Activated T-helper 17 cell treated with anti-CD3 and anti-CD28 coated beads, Interleukin-2, amount 50 U/mL, for 72 hours (primary cell): ENCODE measurements at regions not wholly inside any gene's neighbourhood (a gene's known extent, or its start where the extent isn't known, plus 50 kb on each side); places are given as distances from the start of the nearest gene placed in this dataset.
"Not testable (repeated sequence)": the region's sequence is repeated elsewhere in the genome, so short reads cannot be mapped to it uniquely, and the experiment has no call there.

Source experiments
- ATAC-seq: fragments of 150-1000 bp; cut with Tn5 transposase; replicated peaks from 2 replicates; pipeline ENCODE4 v1.10.0; 2021; ENCODE audit warnings: mild to moderate bottlenecking, moderate library complexity
- H3K27ac Mint-ChIP-seq: one replicate; pipeline ENCODE4 v1.8.0; 2022; ENCODE audit warnings: mixed read lengths
- H3K27me3 Mint-ChIP-seq: one replicate; pipeline ENCODE4 v1.8.0; 2022; ENCODE audit warnings: mixed read lengths
- H3K36me3 Mint-ChIP-seq: one replicate; pipeline ENCODE4 v1.8.0; 2022; ENCODE audit warnings: low read depth, mild to moderate bottlenecking, mixed read lengths
- H3K4me1 Mint-ChIP-seq: one replicate; pipeline ENCODE4 v1.8.0; 2022; ENCODE audit warnings: mixed read lengths
- H3K4me3 Mint-ChIP-seq: one replicate; pipeline ENCODE4 v1.8.0; 2022; ENCODE audit warnings: mild to moderate bottlenecking, mixed read lengths
- H3K9me3 Mint-ChIP-seq: one replicate; pipeline ENCODE4 v1.8.0; 2022; ENCODE audit warnings: mixed read lengths

- peaks cover 7% of the 10 kb centered on the region for H3K9me3 Mint-ChIP-seq
- H3K27me3 Mint-ChIP-seq = peaks cover 3% of the 10 kb centered on the region
- H3K27ac Mint-ChIP-seq = no peak overlapping the region
- H3K4me3 Mint-ChIP-seq = no peak overlapping the region
- H3K4me1 Mint-ChIP-seq = no peaks in the 10 kb centered on the region
- H3K36me3 Mint-ChIP-seq = no peaks in the 10 kb centered on the region
- ATAC-seq = no peak
Measured at GRCh38 chr7:34332006-34332405, 326.0 kb upstream of the NPSR1 start.

GRCh38 chr7:34333184-34333583 lies 324.8 kb upstream of the NPSR1 start:
- Mint-ChIP-seq H3K27ac (no peak overlapping the region), H3K4me3 (no peak overlapping the region), H3K9me3 (peaks cover 11% of the 10 kb centered on the region), H3K27me3 (peaks cover 5% of the 10 kb centered on the region), H3K36me3 (no peaks in the 10 kb centered on the region), H3K4me1 (no peaks in the 10 kb centered on the region)
- ATAC-seq = no peak

DNA sequence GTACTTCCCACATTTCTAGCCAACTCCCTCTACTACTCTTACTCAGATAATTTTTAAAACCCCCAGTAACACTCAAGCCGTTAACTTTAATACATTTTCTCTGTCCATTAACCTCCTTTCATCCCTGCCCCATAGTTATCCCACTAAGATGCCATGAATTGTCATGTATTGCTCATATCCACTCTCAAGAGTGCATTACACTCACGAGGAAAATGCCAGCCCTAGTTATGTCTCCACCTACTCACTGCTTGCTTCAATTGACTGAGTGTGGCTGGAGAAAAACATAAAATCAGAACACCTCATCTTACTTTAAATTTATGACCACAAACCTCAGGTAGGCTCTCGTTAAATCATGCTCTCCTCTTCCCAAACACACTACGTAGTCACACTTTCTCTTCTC lies 324.1 kb upstream of the NPSR1 start:
- H3K9me3 Mint-ChIP-seq = peaks cover 15% of the 10 kb centered on the region
- no peak for ATAC-seq
- no peaks in the 10 kb centered on the region for H3K36me3 Mint-ChIP-seq
- no peaks in the 10 kb centered on the region for H3K4me1 Mint-ChIP-seq
- H3K27ac Mint-ChIP-seq = no peak overlapping the region
- peaks cover 5% of the 10 kb centered on the region for H3K27me3 Mint-ChIP-seq
- no peak overlapping the region for H3K4me3 Mint-ChIP-seq

- H3K4me1 Mint-ChIP-seq = no peaks in the 10 kb centered on the region
- ATAC-seq = no peak
- H3K36me3 Mint-ChIP-seq = no peaks in the 10 kb centered on the region
- no peak overlapping the region for H3K27ac Mint-ChIP-seq
- no peak overlapping the region for H3K4me3 Mint-ChIP-seq
- H3K9me3 Mint-ChIP-seq = peaks cover 15% of the 10 kb centered on the region
- peaks cover 5% of the 10 kb centered on the region for H3K27me3 Mint-ChIP-seq
Measured at GRCh38 chr7:34337163-34337562, 320.9 kb upstream of the NPSR1 start.

GRCh38 chr7:34338961-34339526 lies 319.0 kb upstream of the NPSR1 start:
- Mint-ChIP-seq H3K27ac (no peak overlapping the region), H3K4me3 (no peak overlapping the region), H3K36me3 (no peaks in the 10 kb centered on the region), H3K27me3 (peaks cover 9% of the 10 kb centered on the region), H3K9me3 (peaks cover 10% of the 10 kb centered on the region), H3K4me1 (no peaks in the 10 kb centered on the region)
- no peak for ATAC-seq

GRCh38 chr7:34341326-34341725 lies 316.7 kb upstream of the NPSR1 start:
- Mint-ChIP-seq H3K27me3 (peaks cover 9% of the 10 kb centered on the region), H3K4me1 (no peaks in the 10 kb centered on the region), H3K36me3 (no peaks in the 10 kb centered on the region), H3K27ac (no peak overlapping the region), H3K4me3 (no peak overlapping the region), H3K9me3 (peaks cover 9% of the 10 kb centered on the region)
- ATAC-seq = no peak

DNA sequence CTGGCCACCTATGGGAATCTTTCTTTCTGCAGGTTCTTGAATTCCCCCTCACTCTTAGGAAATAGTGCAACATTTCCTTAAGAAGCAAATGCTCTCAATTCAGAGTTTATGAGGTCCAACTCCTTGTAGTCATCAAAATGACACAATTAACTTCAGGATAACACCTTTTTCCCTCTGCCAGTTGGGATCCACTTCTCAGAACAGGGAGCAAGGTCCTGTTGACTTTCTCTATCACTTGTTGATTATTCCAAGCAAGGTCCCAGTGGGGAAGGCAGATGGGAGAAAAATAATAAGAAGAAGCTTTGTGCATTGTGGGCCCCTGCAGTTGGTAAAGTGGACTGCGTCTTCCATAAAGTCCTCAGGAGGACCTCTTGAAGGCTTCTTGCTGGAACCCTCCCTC lies 315.6 kb upstream of the NPSR1 start:
- Mint-ChIP-seq H3K36me3 (no peaks in the 10 kb centered on the region), H3K27ac (no peak overlapping the region), H3K4me1 (no peaks in the 10 kb centered on the region), H3K9me3 (peaks cover 5% of the 10 kb centered on the region), H3K27me3 (peaks cover 6% of the 10 kb centered on the region), H3K4me3 (no peak overlapping the region)
- no peak for ATAC-seq

DNA sequence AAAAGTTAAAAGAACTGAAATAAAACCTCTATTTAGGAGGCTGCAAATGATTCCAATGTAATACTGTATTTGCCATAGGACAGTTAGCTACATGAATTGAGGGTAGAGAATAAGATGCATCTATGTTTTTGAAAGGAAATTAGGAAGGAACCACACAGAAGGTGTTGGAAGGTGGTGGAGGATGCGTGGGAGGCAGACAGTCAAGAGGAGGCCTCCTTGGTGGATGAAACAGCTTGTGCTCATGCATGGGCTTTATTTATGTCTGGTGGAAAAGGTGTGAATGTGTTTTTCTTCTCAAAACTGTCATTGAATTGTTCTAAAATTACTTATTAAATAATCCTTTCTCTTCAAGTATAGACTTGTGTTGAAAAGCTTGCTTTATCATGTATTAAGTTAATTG lies 314.4 kb upstream of the NPSR1 start:
- Mint-ChIP-seq H3K27ac (no peak overlapping the region), H3K4me3 (no peak overlapping the region), H3K4me1 (no peaks in the 10 kb centered on the region), H3K27me3 (peaks cover 4% of the 10 kb centered on the region), H3K9me3 (no peaks in the 10 kb centered on the region), H3K36me3 (no peaks in the 10 kb centered on the region)
- no peak for ATAC-seq

- ATAC-seq = no peak
- H3K36me3 Mint-ChIP-seq = no peaks in the 10 kb centered on the region
- H3K4me3 Mint-ChIP-seq = no peak overlapping the region
Measured at GRCh38 chr7:34354011-34354410, 304.0 kb upstream of the NPSR1 start.

DNA sequence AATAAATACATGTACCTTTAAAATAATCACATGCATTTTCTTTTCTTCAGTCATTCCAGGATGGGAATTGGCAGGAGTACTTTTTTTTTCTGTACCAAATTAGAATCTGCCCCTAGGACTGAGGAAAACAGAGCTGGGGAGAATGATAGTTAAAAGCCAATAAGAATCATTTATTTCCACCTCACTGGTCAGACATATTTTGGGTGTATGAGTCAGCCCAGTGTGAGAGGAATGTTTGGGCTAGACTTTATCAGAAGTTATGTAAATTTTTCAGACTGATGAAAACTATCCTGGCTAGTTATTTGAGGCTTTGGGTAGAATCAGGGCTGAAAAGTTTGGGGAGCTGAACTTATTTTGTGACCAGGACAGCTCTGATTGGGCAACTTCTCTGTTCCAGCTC lies 303.1 kb upstream of the NPSR1 start:
- no peaks in the 10 kb centered on the region for H3K9me3 Mint-ChIP-seq
- H3K4me1 Mint-ChIP-seq = no peaks in the 10 kb centered on the region
- H3K27me3 Mint-ChIP-seq = no peaks in the 10 kb centered on the region
- no peaks in the 10 kb centered on the region for H3K36me3 Mint-ChIP-seq
- no peak for ATAC-seq
- no peak overlapping the region for H3K4me3 Mint-ChIP-seq
- H3K27ac Mint-ChIP-seq = no peak overlapping the region

More at GRCh38 chr7:34354011-34354410, 304.0 kb upstream of the NPSR1 start:
- Mint-ChIP-seq H3K27ac (no peak overlapping the region), H3K4me1 (no peaks in the 10 kb centered on the region), H3K9me3 (no peaks in the 10 kb centered on the region), H3K27me3 (no peaks in the 10 kb centered on the region)

DNA sequence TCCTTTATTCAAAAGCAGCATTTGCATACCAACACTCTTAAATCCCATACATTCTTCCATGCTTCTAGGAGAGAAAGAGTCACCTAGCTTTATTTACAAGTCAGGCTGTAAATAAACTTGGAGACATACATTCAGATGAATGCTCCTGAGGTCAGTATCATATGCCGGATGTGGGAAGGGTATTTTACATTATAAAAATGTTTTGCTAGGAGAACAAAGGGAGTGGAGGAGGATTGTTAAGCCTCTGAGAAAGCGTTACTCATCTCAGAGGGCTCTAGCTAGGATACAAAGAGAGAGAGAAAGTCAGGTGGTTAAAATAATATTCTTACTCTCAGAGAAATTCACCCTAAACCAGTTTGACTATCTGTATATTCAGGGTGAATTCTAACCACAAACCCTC lies 300.9 kb upstream of the NPSR1 start:
- H3K4me1 Mint-ChIP-seq = no peaks in the 10 kb centered on the region
- H3K27ac Mint-ChIP-seq = no peak overlapping the region
- ATAC-seq = no peak
- no peaks in the 10 kb centered on the region for H3K27me3 Mint-ChIP-seq
- H3K4me3 Mint-ChIP-seq = no peak overlapping the region
- H3K9me3 Mint-ChIP-seq = no peaks in the 10 kb centered on the region
- H3K36me3 Mint-ChIP-seq = no peaks in the 10 kb centered on the region

DNA sequence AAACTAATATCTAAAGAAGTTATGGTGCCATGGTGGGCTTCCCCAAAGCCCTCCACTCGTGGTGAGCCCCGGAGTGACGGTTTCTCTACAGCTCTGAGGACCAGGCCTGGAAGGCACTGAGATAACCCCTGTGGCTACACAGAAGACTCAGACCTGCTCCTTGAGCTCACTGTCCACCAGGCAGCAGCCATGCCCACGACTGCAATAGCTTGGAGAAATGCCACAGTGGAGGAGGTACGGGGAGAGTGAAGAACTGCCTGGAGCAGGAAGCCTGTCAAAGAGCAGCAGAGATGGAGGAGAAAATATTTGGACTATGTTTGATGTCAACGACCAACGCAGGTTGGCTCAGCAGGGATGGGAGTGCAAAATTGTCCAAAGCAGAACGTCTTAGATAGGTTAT lies 300.1 kb upstream of the NPSR1 start:
- no peaks in the 10 kb centered on the region for H3K36me3 Mint-ChIP-seq
- no peak overlapping the region for H3K27ac Mint-ChIP-seq
- H3K9me3 Mint-ChIP-seq = no peaks in the 10 kb centered on the region
- no peak for ATAC-seq
- H3K4me3 Mint-ChIP-seq = no peak overlapping the region
- H3K4me1 Mint-ChIP-seq = no peaks in the 10 kb centered on the region
- no peaks in the 10 kb centered on the region for H3K27me3 Mint-ChIP-seq

- H3K27me3 Mint-ChIP-seq, H3K4me3 Mint-ChIP-seq, H3K36me3 Mint-ChIP-seq, H3K27ac Mint-ChIP-seq, H3K4me1 Mint-ChIP-seq, H3K9me3 Mint-ChIP-seq, ATAC-seq: not testable (repeated sequence)
Measured at GRCh38 chr7:34358578-34358977, 299.4 kb upstream of the NPSR1 start.

DNA sequence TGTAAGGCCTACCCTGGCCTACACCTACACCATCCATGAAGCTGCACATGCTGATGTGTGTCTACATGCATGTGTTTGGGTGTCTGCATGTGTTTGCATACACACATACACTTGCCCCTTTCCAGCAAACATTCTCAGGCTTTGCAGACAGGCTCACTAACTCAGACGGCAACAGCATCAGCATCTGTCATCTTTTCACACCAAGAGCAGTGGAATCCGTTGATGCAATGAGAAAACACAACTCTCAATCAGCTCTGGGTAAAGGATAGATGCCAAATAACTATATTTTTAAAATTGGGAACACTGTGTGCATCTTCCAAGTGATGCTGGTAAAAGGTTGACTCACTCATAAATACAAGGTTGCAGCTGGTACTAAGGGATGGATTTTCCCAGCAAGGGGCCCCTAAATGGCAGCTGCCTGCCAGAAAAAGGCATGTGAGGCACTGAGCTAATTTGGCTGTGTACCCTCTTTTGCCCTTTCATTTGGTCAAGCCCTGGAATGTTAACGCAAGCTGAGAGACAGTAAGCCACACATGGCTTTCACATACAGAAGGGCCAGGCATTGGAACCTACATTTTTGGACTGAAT lies 296.3 kb upstream of the NPSR1 start:
- no peaks in the 10 kb centered on the region for H3K36me3 Mint-ChIP-seq
- no peaks in the 10 kb centered on the region for H3K9me3 Mint-ChIP-seq

GRCh38 chr7:34362621-34363020 lies 295.4 kb upstream of the NPSR1 start:
- Mint-ChIP-seq H3K4me3 (no peak overlapping the region), H3K27me3 (no peaks in the 10 kb centered on the region), H3K9me3 (no peaks in the 10 kb centered on the region), H3K36me3 (no peaks in the 10 kb centered on the region), H3K4me1 (no peaks in the 10 kb centered on the region), H3K27ac (no peak overlapping the region)
- ATAC-seq = no peak

More for the DNA sequence above, 296.3 kb upstream of the NPSR1 start:
- Mint-ChIP-seq H3K27ac (no peak overlapping the region), H3K4me1 (no peaks in the 10 kb centered on the region), H3K4me3 (no peak overlapping the region), H3K27me3 (no peaks in the 10 kb centered on the region)
- no peak for ATAC-seq

GRCh38 chr7:34364130-34364529 lies 293.9 kb upstream of the NPSR1 start:
- no peaks in the 10 kb centered on the region for H3K36me3 Mint-ChIP-seq
- no peaks in the 10 kb centered on the region for H3K27me3 Mint-ChIP-seq
- H3K4me1 Mint-ChIP-seq = no peaks in the 10 kb centered on the region
- ATAC-seq = no peak
- H3K27ac Mint-ChIP-seq = no peak overlapping the region
- H3K9me3 Mint-ChIP-seq = no peaks in the 10 kb centered on the region
- H3K4me3 Mint-ChIP-seq = no peak overlapping the region
